ENCODE measurements at regions not wholly inside any gene's neighbourhood (a gene's known extent, or its start where the extent isn't known, plus 50 kb on each side); places are given as distances from the start of the nearest gene placed in this dataset.

DNA sequence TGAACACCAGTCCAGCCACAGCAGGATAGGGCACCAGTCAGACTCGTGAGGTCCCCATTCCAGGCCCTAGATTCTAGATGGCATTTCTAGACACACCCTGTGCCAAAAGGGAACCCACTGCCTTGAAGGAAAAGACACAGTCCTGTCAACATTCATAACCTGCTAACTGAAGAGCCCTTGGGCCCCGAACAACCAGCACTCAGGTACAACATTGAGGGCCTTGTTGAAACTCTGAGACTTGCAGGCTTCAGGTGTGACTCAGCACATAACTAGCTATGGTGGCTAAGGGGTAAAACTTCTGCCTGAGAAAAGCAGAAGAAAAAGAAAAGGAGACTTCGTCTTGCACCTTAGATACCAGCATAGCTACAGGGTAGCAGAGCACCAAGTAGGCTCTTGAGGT lies 252.9 kb upstream of the GRID2 start:
- H3F3A ChIP-seq (replicated peaks; ENCODE audit: insufficient read depth), result no peaks in the 10 kb centered on the region
- H3K79me2 ChIP-seq (ENCODE audit: insufficient read depth), result no peaks in the 10 kb centered on the region
- no peaks in the 10 kb centered on the region for H3K9me2 ChIP-seq
- H3K9ac ChIP-seq, result no peak overlapping the region
- DNase-seq, result no peak
- H3K36me3 ChIP-seq (replicated peaks in 1 of 2; ENCODE audit: control insufficient read depth in 1 of 2, insufficient read depth in 2 of 2, low read length in 1 of 2), result no peaks in the 10 kb centered on the region
- no peaks in the 10 kb centered on the region for H3K9me3 ChIP-seq
- H2AFZ ChIP-seq (ENCODE audit: low read depth), result no peak overlapping the region
- TF ChIP-seq, protein P1, sequence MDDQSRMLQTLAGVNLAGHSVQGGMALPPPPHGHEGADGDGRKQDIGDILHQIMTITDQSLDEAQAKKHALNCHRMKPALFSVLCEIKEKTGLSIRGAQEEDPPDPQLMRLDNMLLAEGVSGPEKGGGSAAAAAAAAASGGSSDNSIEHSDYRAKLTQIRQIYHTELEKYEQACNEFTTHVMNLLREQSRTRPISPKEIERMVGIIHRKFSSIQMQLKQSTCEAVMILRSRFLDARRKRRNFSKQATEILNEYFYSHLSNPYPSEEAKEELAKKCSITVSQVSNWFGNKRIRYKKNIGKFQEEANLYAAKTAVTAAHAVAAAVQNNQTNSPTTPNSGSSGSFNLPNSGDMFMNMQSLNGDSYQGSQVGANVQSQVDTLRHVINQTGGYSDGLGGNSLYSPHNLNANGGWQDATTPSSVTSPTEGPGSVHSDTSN (IDR thresholded peaks at IDR 0.05), result no peak
- no peak for TF ChIP-seq RFX5 (IDR thresholded peaks at IDR 0.05; ENCODE audit: low read length)
- no peak for TF ChIP-seq TAF1 (IDR thresholded peaks at IDR 0.05; ENCODE audit: borderline replicate concordance, low read depth, low read length)
- TF ChIP-seq, protein P2, sequence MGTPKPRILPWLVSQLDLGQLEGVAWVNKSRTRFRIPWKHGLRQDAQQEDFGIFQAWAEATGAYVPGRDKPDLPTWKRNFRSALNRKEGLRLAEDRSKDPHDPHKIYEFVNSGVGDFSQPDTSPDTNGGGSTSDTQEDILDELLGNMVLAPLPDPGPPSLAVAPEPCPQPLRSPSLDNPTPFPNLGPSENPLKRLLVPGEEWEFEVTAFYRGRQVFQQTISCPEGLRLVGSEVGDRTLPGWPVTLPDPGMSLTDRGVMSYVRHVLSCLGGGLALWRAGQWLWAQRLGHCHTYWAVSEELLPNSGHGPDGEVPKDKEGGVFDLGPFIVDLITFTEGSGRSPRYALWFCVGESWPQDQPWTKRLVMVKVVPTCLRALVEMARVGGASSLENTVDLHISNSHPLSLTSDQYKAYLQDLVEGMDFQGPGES (IDR thresholded peaks at IDR 0.05; ENCODE audit: low read depth, low read length), result no peak
- no peak for TF ChIP-seq TEAD4 (IDR thresholded peaks at IDR 0.05; ENCODE audit: borderline replicate concordance, insufficient read depth)
- TF ChIP-seq FOXM1 (IDR thresholded peaks at IDR 0.05; ENCODE audit: low read depth), result no peak
- TF ChIP-seq GATA2 (CRISPR knock-in tag; IDR thresholded peaks at IDR 0.05), result no peak
- TF ChIP-seq, protein P3, sequence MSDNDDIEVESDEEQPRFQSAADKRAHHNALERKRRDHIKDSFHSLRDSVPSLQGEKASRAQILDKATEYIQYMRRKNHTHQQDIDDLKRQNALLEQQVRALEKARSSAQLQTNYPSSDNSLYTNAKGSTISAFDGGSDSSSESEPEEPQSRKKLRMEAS (IDR thresholded peaks at IDR 0.05; ENCODE audit: low read depth), result no peak
- no peak for TF ChIP-seq RCOR1 (IDR thresholded peaks at IDR 0.05; ENCODE audit: low read length)
- H3K4me2 ChIP-seq, result no peak overlapping the region
- H3K27ac ChIP-seq (ENCODE audit: low read depth in 2 of 2, low read length in 1 of 2), result no peak overlapping the region
- WGBS (ENCODE audit: low lambda C conversion rate), result 47% methylated on average over 3 of the region's 3 CpGs
- ChIA-PET POLR2A (no interaction called here), CTCF (interaction anchor here (0.6 kb wide), 1 partner anchor 315 kb away, joined by 3 read pairs; no protein-coding TSS in a partner anchor)
- H3K4me1 ChIP-seq (ENCODE audit: control insufficient read depth in 1 of 2, insufficient read depth in 2 of 2, low read depth in 1 of 2, low read length in 1 of 2), result no peaks in the 10 kb centered on the region
- no peaks in the 10 kb centered on the region for H3K27me3 ChIP-seq (ENCODE audit: insufficient read depth)
- no peak overlapping the region for H3K4me3 ChIP-seq (ENCODE audit: low read depth in 2 of 2, low read length in 1 of 2)
- no peaks in the 10 kb centered on the region for H4K20me1 ChIP-seq (ENCODE audit: insufficient read depth)

DNA sequence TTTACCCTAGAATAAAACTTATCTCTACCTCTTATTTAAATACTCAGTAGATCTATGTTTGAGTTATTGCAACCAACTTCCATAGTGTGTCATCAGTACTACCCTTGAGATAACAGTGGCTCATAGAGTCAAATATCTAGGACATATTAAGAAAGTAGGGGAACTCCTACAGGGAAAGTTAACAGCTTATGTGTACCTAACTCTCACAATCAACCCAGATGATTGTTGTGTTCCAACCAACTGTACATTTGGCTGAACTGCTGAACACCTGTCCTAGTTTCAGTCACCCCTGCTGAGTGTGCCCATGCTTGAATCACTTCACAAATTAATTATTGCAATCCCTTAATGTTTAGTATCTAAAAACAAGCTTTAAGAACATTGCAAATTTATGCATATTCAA lies 244.2 kb upstream of the GRID2 start:
- Histone ChIP-seq H2AFZ (ENCODE audit: low read depth) (no peak overlapping the region), H3K79me2 (ENCODE audit: insufficient read depth) (no peaks in the 10 kb centered on the region), H3K4me3 (ENCODE audit: low read depth in 2 of 2, low read length in 1 of 2) (no peak overlapping the region), H3K36me3 (replicated peaks in 1 of 2; ENCODE audit: control insufficient read depth in 1 of 2, insufficient read depth in 2 of 2, low read length in 1 of 2) (no peaks in the 10 kb centered on the region), H4K20me1 (ENCODE audit: insufficient read depth) (no peaks in the 10 kb centered on the region), H3K27me3 (ENCODE audit: insufficient read depth) (no peaks in the 10 kb centered on the region), H3K9me2 (no peaks in the 10 kb centered on the region), H3K4me1 (ENCODE audit: control insufficient read depth in 1 of 2, insufficient read depth in 2 of 2, low read depth in 1 of 2, low read length in 1 of 2) (no peaks in the 10 kb centered on the region), H3F3A (replicated peaks; ENCODE audit: insufficient read depth) (no peaks in the 10 kb centered on the region), H3K9me3 (no peaks in the 10 kb centered on the region), H3K27ac (ENCODE audit: low read depth in 2 of 2, low read length in 1 of 2) (no peak overlapping the region), H3K9ac (no peak overlapping the region), H3K4me2 (no peak overlapping the region)
- DNase-seq, result no peak
- ChIA-PET CTCF (no interaction called here), POLR2A (no interaction called here)
- no peak for TF ChIP-seq RFX5 (IDR thresholded peaks at IDR 0.05; ENCODE audit: low read length)
- TF ChIP-seq CHD2 (IDR thresholded peaks at IDR 0.05; ENCODE audit: low read length, partially characterized antibody), result no peak
- TF ChIP-seq RXRA (IDR thresholded peaks at IDR 0.05; ENCODE audit: borderline replicate concordance, low read depth), result no peak
- TF ChIP-seq, protein P4, sequence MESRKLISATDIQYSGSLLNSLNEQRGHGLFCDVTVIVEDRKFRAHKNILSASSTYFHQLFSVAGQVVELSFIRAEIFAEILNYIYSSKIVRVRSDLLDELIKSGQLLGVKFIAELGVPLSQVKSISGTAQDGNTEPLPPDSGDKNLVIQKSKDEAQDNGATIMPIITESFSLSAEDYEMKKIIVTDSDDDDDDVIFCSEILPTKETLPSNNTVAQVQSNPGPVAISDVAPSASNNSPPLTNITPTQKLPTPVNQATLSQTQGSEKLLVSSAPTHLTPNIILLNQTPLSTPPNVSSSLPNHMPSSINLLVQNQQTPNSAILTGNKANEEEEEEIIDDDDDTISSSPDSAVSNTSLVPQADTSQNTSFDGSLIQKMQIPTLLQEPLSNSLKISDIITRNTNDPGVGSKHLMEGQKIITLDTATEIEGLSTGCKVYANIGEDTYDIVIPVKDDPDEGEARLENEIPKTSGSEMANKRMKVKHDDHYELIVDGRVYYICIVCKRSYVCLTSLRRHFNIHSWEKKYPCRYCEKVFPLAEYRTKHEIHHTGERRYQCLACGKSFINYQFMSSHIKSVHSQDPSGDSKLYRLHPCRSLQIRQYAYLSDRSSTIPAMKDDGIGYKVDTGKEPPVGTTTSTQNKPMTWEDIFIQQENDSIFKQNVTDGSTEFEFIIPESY (IDR thresholded peaks at IDR 0.05; ENCODE audit: borderline replicate concordance, low read depth), result no peak
- no peak for TF ChIP-seq NRF1 (IDR thresholded peaks at IDR 0.05; ENCODE audit: low read depth, low read length)
- TF ChIP-seq SMC3 (IDR thresholded peaks at IDR 0.05; ENCODE audit: low read depth, low read length), result no peak
- TF ChIP-seq, protein P3 (IDR thresholded peaks at IDR 0.05; ENCODE audit: low read depth), result no peak
- TF ChIP-seq EZH2phosphoT487 (IDR thresholded peaks at IDR 0.05; ENCODE audit: borderline replicate concordance, low read depth), result no peak
- TF ChIP-seq RCOR1 (IDR thresholded peaks at IDR 0.05; ENCODE audit: low read length), result no peak
- TF ChIP-seq, protein P1 (IDR thresholded peaks at IDR 0.05), result no peak
- no peak for TF ChIP-seq SIN3A (IDR thresholded peaks at IDR 0.05; ENCODE audit: borderline replicate concordance, low read depth, low read length)
- TF ChIP-seq, protein P5, sequence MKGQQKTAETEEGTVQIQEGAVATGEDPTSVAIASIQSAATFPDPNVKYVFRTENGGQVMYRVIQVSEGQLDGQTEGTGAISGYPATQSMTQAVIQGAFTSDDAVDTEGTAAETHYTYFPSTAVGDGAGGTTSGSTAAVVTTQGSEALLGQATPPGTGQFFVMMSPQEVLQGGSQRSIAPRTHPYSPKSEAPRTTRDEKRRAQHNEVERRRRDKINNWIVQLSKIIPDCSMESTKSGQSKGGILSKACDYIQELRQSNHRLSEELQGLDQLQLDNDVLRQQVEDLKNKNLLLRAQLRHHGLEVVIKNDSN (IDR thresholded peaks at IDR 0.05; ENCODE audit: borderline replicate concordance, low read depth), result no peak
- TF ChIP-seq EP300 (IDR thresholded peaks at IDR 0.05; ENCODE audit: borderline replicate concordance in 1 of 2, low read depth in 1 of 2, low read length in 1 of 2), result no peak
- TF ChIP-seq TEAD4 (IDR thresholded peaks at IDR 0.05; ENCODE audit: borderline replicate concordance, insufficient read depth), result no peak
- no peak for TF ChIP-seq POLR2AphosphoS5 (IDR thresholded peaks at IDR 0.05; ENCODE audit: low read depth, low read length)

Measured in SK-N-SH (cell line).